ENCODE measurements at regions not wholly inside any gene's neighbourhood (a gene's known extent, or its start where the extent isn't known, plus 50 kb on each side); places are given as distances from the start of the nearest gene placed in this dataset.

DNA sequence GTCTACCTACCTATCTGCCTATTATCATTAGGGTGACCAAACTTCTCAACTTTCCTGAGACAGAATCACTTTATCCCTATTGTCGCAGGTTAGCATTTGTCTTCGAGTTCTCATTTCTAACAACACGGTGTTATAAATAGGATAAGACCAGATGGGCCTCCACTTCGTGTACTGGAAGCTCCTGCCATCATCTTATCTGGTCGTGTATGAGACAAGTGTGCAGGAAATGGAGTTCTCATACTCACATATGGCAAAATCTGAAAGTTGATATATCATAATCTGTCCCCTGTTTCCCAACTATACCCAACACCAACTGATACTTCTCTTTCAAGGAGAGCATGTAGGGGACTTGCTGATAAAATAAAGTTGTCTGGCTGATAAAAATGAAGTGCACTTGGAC, 287.4 kb upstream of the FOXK1 start:
- Histone ChIP-seq H3K9ac (ENCODE audit: low read length) (no peak overlapping the region), H3K27ac (ENCODE audit: low read length) (no peak overlapping the region), H3K9me2 (ENCODE audit: insufficient read depth, low read length) (no peaks in the 10 kb centered on the region), H2AFZ (ENCODE audit: low read depth, low read length) (no peak overlapping the region), H3F3A (ENCODE audit: insufficient read depth, low read length, poor library complexity, severe bottlenecking) (no peaks in the 10 kb centered on the region), H4K20me1 (ENCODE audit: insufficient read depth) (no peaks in the 10 kb centered on the region), H3K36me3 (ENCODE audit: insufficient read depth, low read length) (no peaks in the 10 kb centered on the region), H3K27me3 (ENCODE audit: insufficient read depth, low read depth, low read length) (no peaks in the 10 kb centered on the region), H3K4me2 (ENCODE audit: low read length) (no peak overlapping the region), H3K79me2 (replicated peaks; ENCODE audit: insufficient read depth, low read length) (no peaks in the 10 kb centered on the region), H3K9me3 (ENCODE audit: low read length) (no peaks in the 10 kb centered on the region), H3K4me3 (ENCODE audit: low read length) (no peak overlapping the region)
- no peak for TF ChIP-seq POLR2AphosphoS5 (IDR thresholded peaks at IDR 0.05)
- no peak for TF ChIP-seq TAF1 (IDR thresholded peaks at IDR 0.05; ENCODE audit: low read depth)
- no peak for TF ChIP-seq SMC3 (conservative IDR thresholded peaks at IDR 0.05; ENCODE audit: poor library complexity)
- TF ChIP-seq, protein P1, sequence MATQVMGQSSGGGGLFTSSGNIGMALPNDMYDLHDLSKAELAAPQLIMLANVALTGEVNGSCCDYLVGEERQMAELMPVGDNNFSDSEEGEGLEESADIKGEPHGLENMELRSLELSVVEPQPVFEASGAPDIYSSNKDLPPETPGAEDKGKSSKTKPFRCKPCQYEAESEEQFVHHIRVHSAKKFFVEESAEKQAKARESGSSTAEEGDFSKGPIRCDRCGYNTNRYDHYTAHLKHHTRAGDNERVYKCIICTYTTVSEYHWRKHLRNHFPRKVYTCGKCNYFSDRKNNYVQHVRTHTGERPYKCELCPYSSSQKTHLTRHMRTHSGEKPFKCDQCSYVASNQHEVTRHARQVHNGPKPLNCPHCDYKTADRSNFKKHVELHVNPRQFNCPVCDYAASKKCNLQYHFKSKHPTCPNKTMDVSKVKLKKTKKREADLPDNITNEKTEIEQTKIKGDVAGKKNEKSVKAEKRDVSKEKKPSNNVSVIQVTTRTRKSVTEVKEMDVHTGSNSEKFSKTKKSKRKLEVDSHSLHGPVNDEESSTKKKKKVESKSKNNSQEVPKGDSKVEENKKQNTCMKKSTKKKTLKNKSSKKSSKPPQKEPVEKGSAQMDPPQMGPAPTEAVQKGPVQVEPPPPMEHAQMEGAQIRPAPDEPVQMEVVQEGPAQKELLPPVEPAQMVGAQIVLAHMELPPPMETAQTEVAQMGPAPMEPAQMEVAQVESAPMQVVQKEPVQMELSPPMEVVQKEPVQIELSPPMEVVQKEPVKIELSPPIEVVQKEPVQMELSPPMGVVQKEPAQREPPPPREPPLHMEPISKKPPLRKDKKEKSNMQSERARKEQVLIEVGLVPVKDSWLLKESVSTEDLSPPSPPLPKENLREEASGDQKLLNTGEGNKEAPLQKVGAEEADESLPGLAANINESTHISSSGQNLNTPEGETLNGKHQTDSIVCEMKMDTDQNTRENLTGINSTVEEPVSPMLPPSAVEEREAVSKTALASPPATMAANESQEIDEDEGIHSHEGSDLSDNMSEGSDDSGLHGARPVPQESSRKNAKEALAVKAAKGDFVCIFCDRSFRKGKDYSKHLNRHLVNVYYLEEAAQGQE (IDR thresholded peaks at IDR 0.05; ENCODE audit: borderline replicate concordance): no peak

DNA sequence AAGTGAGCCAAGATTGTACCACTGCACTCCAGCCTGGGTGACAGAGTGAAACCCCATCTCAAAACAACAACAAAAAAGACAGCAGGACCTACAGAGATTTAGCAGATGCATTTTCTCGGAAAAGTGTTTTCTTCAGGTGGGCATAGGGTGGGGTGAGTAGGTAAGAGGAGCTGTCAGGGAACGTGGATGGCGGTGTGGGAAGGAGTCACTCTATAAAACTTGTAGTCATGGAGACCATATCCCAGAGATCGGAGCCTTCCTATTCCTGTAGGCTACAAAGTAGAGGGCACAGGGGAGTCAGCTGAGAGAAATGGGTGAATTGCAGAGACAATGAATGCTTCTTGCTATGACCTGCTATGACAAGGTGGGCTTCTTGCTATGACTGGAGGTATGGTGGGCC, 283.0 kb upstream of the FOXK1 start:
- Histone ChIP-seq H3K27me3 (ENCODE audit: insufficient read depth, low read depth, low read length) (no peaks in the 10 kb centered on the region), H3K27ac (ENCODE audit: low read length) (no peak overlapping the region), H3K9me2 (ENCODE audit: insufficient read depth, low read length) (no peaks in the 10 kb centered on the region), H3K4me3 (ENCODE audit: low read length) (no peak overlapping the region), H4K20me1 (ENCODE audit: insufficient read depth) (no peaks in the 10 kb centered on the region), H3K4me2 (ENCODE audit: low read length) (no peak overlapping the region), H3K9me3 (ENCODE audit: low read length) (no peaks in the 10 kb centered on the region), H3K36me3 (ENCODE audit: insufficient read depth, low read length) (no peaks in the 10 kb centered on the region), H3K9ac (ENCODE audit: low read length) (no peak overlapping the region), H3K79me2 (replicated peaks; ENCODE audit: insufficient read depth, low read length) (no peaks in the 10 kb centered on the region), H2AFZ (ENCODE audit: low read depth, low read length) (no peak overlapping the region), H3F3A (ENCODE audit: insufficient read depth, low read length, poor library complexity, severe bottlenecking) (no peaks in the 10 kb centered on the region)
- TF ChIP-seq SMC3 (conservative IDR thresholded peaks at IDR 0.05; ENCODE audit: poor library complexity) (no peak), TAF1 (IDR thresholded peaks at IDR 0.05; ENCODE audit: low read depth) (no peak), EP300 (conservative IDR thresholded peaks at IDR 0.05; ENCODE audit: poor library complexity, severe bottlenecking) (no peak), RAD21 (conservative IDR thresholded peaks at IDR 0.05) (no peak)
- TF ChIP-seq, protein P2, sequence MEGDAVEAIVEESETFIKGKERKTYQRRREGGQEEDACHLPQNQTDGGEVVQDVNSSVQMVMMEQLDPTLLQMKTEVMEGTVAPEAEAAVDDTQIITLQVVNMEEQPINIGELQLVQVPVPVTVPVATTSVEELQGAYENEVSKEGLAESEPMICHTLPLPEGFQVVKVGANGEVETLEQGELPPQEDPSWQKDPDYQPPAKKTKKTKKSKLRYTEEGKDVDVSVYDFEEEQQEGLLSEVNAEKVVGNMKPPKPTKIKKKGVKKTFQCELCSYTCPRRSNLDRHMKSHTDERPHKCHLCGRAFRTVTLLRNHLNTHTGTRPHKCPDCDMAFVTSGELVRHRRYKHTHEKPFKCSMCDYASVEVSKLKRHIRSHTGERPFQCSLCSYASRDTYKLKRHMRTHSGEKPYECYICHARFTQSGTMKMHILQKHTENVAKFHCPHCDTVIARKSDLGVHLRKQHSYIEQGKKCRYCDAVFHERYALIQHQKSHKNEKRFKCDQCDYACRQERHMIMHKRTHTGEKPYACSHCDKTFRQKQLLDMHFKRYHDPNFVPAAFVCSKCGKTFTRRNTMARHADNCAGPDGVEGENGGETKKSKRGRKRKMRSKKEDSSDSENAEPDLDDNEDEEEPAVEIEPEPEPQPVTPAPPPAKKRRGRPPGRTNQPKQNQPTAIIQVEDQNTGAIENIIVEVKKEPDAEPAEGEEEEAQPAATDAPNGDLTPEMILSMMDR (IDR thresholded peaks at IDR 0.05; ENCODE audit: poor library complexity, severe bottlenecking): no peak

DNA sequence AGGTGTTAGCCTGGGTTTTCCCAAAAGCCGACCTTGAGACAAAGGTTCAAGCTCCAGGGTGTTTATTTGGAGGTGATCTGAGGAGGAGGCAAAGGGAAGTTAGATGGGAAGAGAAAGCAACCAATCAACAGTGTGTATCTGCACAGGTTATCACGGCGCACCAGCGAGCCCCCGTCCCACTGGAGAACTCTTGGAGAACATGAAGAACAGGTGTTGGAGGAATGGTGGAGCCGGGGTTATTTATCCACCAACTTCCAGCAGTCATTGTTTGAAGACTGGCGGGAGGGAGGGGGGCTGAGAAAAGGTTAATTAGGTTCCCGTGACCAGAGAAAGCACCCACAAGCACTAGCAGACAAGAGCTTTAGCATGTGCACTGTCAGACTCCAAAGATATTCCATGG, 282.5 kb upstream of the FOXK1 start:
- Histone ChIP-seq H3K27me3 (ENCODE audit: insufficient read depth, low read depth, low read length) (no peaks in the 10 kb centered on the region), H3K9me2 (ENCODE audit: insufficient read depth, low read length) (no peaks in the 10 kb centered on the region), H2AFZ (ENCODE audit: low read depth, low read length) (no peak overlapping the region), H3K4me2 (ENCODE audit: low read length) (no peak overlapping the region), H3K4me3 (ENCODE audit: low read length) (no peak overlapping the region), H3K79me2 (replicated peaks; ENCODE audit: insufficient read depth, low read length) (no peaks in the 10 kb centered on the region), H3K27ac (ENCODE audit: low read length) (no peak overlapping the region), H4K20me1 (ENCODE audit: insufficient read depth) (no peaks in the 10 kb centered on the region), H3F3A (ENCODE audit: insufficient read depth, low read length, poor library complexity, severe bottlenecking) (no peaks in the 10 kb centered on the region), H3K9me3 (ENCODE audit: low read length) (no peaks in the 10 kb centered on the region), H3K36me3 (ENCODE audit: insufficient read depth, low read length) (no peaks in the 10 kb centered on the region), H3K9ac (ENCODE audit: low read length) (no peak overlapping the region)
- no peak for TF ChIP-seq EZH2 (IDR thresholded peaks at IDR 0.05; ENCODE audit: borderline replicate concordance, insufficient read depth, low read length, poor library complexity, severe bottlenecking)
- no peak for TF ChIP-seq POLR2AphosphoS5 (IDR thresholded peaks at IDR 0.05)
- no peak for TF ChIP-seq EP300 (conservative IDR thresholded peaks at IDR 0.05; ENCODE audit: poor library complexity, severe bottlenecking)
- no peak for TF ChIP-seq MXI1 (conservative IDR thresholded peaks at IDR 0.05; ENCODE audit: poor library complexity, severe bottlenecking)
- no peak for TF ChIP-seq TAF1 (IDR thresholded peaks at IDR 0.05; ENCODE audit: low read depth)
- no peak for TF ChIP-seq RAD21 (conservative IDR thresholded peaks at IDR 0.05)
- no peak for TF ChIP-seq SMC3 (conservative IDR thresholded peaks at IDR 0.05; ENCODE audit: poor library complexity)
- TF ChIP-seq, protein P2 (IDR thresholded peaks at IDR 0.05; ENCODE audit: poor library complexity, severe bottlenecking): no peak
- TF ChIP-seq, protein P1 (IDR thresholded peaks at IDR 0.05; ENCODE audit: borderline replicate concordance): no peak

Data from neural cell (in vitro differentiated cells).